ENCODE measurements at regions not wholly inside any gene's neighbourhood (a gene's known extent, or its start where the extent isn't known, plus 50 kb on each side); places are given as distances from the start of the nearest gene placed in this dataset.

DNA sequence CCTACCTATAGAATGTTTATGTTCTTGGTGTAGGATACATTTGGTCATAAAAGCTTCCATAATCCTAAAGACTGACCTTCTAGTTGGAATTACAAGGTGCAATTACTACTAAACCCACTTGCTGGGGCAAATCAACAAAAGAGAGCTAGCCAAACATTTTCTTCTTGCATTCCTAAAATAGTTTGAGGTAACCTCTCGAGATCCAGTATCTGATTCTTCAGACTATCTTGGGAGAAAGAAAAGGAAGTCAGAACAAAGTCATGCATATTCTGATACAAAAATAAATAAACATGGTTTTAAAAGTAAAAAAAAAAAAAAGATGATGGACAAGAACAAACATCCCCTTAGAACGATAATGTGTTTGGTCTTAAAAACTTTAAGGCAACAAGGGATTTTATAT, 294.2 kb upstream of the RSPO3 start (continued):
- TF ChIP-seq BCLAF1 (IDR thresholded peaks at IDR 0.05), result no peak
- no peak for TF ChIP-seq NRF1 (conservative IDR thresholded peaks at IDR 0.05; ENCODE audit: low read depth, low read length)

GRCh38 chr6:126824815-126825214, 293.7 kb upstream of the RSPO3 start:
- H3K27ac ChIP-seq (ENCODE audit: control insufficient read depth, insufficient read depth), result no peak overlapping the region
- DNase-seq (ENCODE audit: low read depth, low spot score), result no peak
- TF ChIP-seq PKNOX1 (IDR thresholded peaks at IDR 0.05) (no peak), SMC3 (IDR thresholded peaks at IDR 0.05; ENCODE audit: borderline replicate concordance, low read length) (no peak), BHLHE40 (IDR thresholded peaks at IDR 0.05; ENCODE audit: borderline replicate concordance in 1 of 2, low read depth in 2 of 2, low read length in 1 of 2) (no peak)
- H2AFZ ChIP-seq (ENCODE audit: control insufficient read depth, low read depth, low read length), result no peak overlapping the region
- no peaks in the 10 kb centered on the region for H3K4me1 ChIP-seq (ENCODE audit: control insufficient read depth, insufficient read depth, low read length)
- POLR2A ChIA-PET, result no interaction called here
- no TSS peak for BruUV-seq (replicated peaks)
- no peak for FAIRE-seq
- RAD21 ChIA-PET (ENCODE audit: unreplicated experiment), result no interaction called here
- ATAC-seq, result no peak
- no peaks in the 10 kb centered on the region for H3K9me3 ChIP-seq (replicated peaks; ENCODE audit: control insufficient read depth, insufficient read depth, low read length)
- 0% methylated on average over 2 of the region's 2 CpGs for whole genome bisulfite sequencing (ENCODE audit: insufficient coverage, insufficient replicate concordance, low lambda C conversion rate, missing lambda C conversion rate)
- H3K36me3 ChIP-seq (ENCODE audit: control insufficient read depth in 2 of 2, insufficient read depth in 2 of 2, low read length in 1 of 2), result no peaks in the 10 kb centered on the region
- no peak overlapping the region for H3K9ac ChIP-seq (ENCODE audit: control insufficient read depth, insufficient read depth, low read length)
- no peaks in the 10 kb centered on the region for H3K79me2 ChIP-seq (ENCODE audit: control insufficient read depth, insufficient read depth, low read length)
- no peak overlapping the region for H3K4me3 ChIP-seq
- in situ Hi-C loops (cut with MboI), result no loop called here
- H4K20me1 ChIP-seq (ENCODE audit: control insufficient read depth, insufficient read depth), result no peaks in the 10 kb centered on the region
- H3K4me2 ChIP-seq (ENCODE audit: control insufficient read depth, insufficient read depth), result no peak overlapping the region
- no peaks in the 10 kb centered on the region for H3K27me3 ChIP-seq (replicated peaks in 1 of 2; ENCODE audit: control insufficient read depth in 2 of 2, insufficient read depth in 2 of 2, low read length in 1 of 2)
- intact Hi-C loops (cut with micrococcal nuclease; ENCODE audit: unreplicated experiment), result no loop called here
- SMC1A ChIA-PET (ENCODE audit: uncharacterized antibody, unreplicated experiment), result no interaction called here
- CTCF ChIA-PET, result interaction anchor here (0.5 kb wide), 1 partner anchor 464 kb away, joined by 3 read pairs; no protein-coding TSS in a partner anchor

All from GM12878 (cell line).